ENCODE measurements at regions not wholly inside any gene's neighbourhood (a gene's known extent, or its start where the extent isn't known, plus 50 kb on each side); places are given as distances from the start of the nearest gene placed in this dataset.

GRCh38 chr3:67176396-67176795 lies 178.3 kb downstream of the KBTBD8 start:
- Mint-ChIP-seq H3K4me1 (ENCODE audit: low read depth) (no peaks in the 10 kb centered on the region), H3K27me3 (ENCODE audit: low read depth) (no peaks in the 10 kb centered on the region), H3K36me3 (ENCODE audit: low read depth) (no peaks in the 10 kb centered on the region), H3K9me3 (peaks cover 9% of the 10 kb centered on the region), H3K27ac (no peak overlapping the region), H3K4me3 (ENCODE audit: low read depth) (no peak overlapping the region)
- DNase-seq (ENCODE audit: low spot score): no peak
- intact Hi-C loops (cut with micrococcal nuclease): no loop called here

DNA sequence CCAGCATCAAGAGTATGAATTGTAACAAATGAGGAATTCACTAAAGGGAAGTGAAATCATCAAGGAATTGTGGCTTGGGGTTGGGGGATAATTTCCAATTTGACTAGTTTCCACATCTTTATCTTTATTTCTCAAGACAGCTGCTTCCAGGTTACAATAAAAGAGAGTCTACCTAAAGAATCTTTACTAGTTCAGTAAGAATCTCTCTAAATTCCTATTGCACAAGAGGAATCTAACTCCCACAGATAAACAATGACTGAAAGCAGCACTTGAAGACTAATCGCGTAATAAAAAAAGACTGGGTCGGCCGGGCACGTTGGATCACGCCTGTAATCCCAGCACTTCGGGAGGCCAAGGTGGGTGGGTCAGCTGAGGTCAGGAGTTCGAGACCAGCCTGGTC lies 194.4 kb downstream of the KBTBD8 start:
- no peak overlapping the region for H3K4me3 Mint-ChIP-seq (ENCODE audit: low read depth)
- DNase-seq (ENCODE audit: low spot score): no peak

GRCh38 chr3:67196677-67197076 lies 198.6 kb downstream of the KBTBD8 start:
- no peak for DNase-seq (ENCODE audit: low spot score)
- no peaks in the 10 kb centered on the region for H3K36me3 Mint-ChIP-seq (ENCODE audit: low read depth)
- intact Hi-C loops (cut with micrococcal nuclease): no loop called here
- no peaks in the 10 kb centered on the region for H3K9me3 Mint-ChIP-seq
- H3K4me1 Mint-ChIP-seq (ENCODE audit: low read depth): no peaks in the 10 kb centered on the region
- no peaks in the 10 kb centered on the region for H3K27me3 Mint-ChIP-seq (ENCODE audit: low read depth)
- H3K27ac Mint-ChIP-seq: no peak overlapping the region
- H3K4me3 Mint-ChIP-seq (ENCODE audit: low read depth): no peak overlapping the region

More for the DNA sequence above, 194.4 kb downstream of the KBTBD8 start:
- H3K27ac Mint-ChIP-seq: no peak overlapping the region
- peaks cover under 1% of the 10 kb centered on the region for H3K9me3 Mint-ChIP-seq
- intact Hi-C loops (cut with micrococcal nuclease): no loop called here
- no peaks in the 10 kb centered on the region for H3K36me3 Mint-ChIP-seq (ENCODE audit: low read depth)
- no peaks in the 10 kb centered on the region for H3K4me1 Mint-ChIP-seq (ENCODE audit: low read depth)
- no peaks in the 10 kb centered on the region for H3K27me3 Mint-ChIP-seq (ENCODE audit: low read depth)

DNA sequence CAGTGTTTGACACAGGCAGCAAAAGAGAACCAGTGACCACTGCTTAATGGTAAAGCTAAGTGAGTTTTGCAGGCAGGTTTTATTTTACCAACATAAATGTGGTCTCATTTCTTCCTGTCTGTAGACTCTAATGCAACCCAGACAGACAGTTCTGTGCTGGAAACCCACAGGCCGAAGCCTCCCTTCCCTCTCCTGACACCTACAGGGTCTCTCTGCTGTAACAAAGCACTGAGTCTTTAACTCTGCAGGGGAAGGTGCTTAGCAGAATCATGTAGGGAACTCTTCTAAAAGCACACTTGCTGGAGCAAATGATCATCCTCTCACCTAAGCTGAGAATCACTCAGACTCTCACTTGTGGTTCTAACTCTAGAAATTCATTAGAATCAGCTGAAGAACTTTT lies 200.3 kb downstream of the KBTBD8 start:
- no peaks in the 10 kb centered on the region for H3K27me3 Mint-ChIP-seq (ENCODE audit: low read depth)
- H3K27ac Mint-ChIP-seq: no peak overlapping the region
- no peaks in the 10 kb centered on the region for H3K9me3 Mint-ChIP-seq
- intact Hi-C loops (cut with micrococcal nuclease): no loop called here
- H3K36me3 Mint-ChIP-seq (ENCODE audit: low read depth): no peaks in the 10 kb centered on the region
- H3K4me1 Mint-ChIP-seq (ENCODE audit: low read depth): no peaks in the 10 kb centered on the region
- no peak for DNase-seq (ENCODE audit: low spot score)
- no peak overlapping the region for H3K4me3 Mint-ChIP-seq (ENCODE audit: low read depth)

DNA sequence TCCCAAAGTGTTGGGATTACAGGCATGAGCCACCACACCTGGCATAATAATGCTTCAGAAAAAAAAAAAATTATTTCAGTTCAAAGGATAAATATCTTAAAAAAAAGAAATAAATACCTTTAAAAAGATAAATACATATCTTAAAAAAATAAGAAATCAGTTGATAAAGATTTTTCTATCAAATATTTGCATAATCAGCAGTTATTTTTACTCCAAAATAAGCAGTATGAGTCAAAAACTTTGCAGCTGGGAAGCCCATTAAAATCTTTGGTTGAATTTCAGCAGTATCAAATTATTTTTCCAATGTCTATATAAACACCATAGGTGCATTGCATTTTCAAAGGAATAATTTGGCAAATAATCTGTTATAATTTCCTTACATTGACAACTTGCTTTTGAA lies 202.5 kb downstream of the KBTBD8 start:
- DNase-seq (ENCODE audit: low spot score): no peak
- intact Hi-C loops (cut with micrococcal nuclease): no loop called here
- Mint-ChIP-seq H3K4me1 (ENCODE audit: low read depth) (no peaks in the 10 kb centered on the region), H3K9me3 (no peaks in the 10 kb centered on the region), H3K27me3 (ENCODE audit: low read depth) (no peaks in the 10 kb centered on the region), H3K27ac (no peak overlapping the region), H3K4me3 (ENCODE audit: low read depth) (no peak overlapping the region), H3K36me3 (ENCODE audit: low read depth) (no peaks in the 10 kb centered on the region)

DNA sequence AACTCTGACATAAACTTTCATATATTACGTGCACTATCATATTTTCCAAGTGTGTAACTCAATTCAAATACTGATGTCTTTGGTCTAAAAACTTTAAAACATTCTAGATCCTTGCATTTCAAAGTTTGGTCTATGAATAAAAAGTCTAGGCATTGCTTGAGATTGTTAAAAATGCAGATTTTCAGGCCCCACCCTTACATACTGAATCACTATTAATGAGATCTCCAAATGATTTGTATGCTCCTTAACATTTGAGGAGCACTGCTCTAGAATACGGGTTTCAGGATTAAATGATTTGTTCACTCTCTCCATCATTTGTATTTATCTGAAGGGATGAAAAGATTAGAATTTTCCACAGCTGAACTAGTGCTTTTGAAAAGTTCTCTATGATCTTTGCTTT lies 202.9 kb downstream of the KBTBD8 start:
- no peaks in the 10 kb centered on the region for H3K9me3 Mint-ChIP-seq
- no peak overlapping the region for H3K4me3 Mint-ChIP-seq (ENCODE audit: low read depth)
- no peaks in the 10 kb centered on the region for H3K27me3 Mint-ChIP-seq (ENCODE audit: low read depth)
- no peaks in the 10 kb centered on the region for H3K36me3 Mint-ChIP-seq (ENCODE audit: low read depth)
- H3K4me1 Mint-ChIP-seq (ENCODE audit: low read depth): no peaks in the 10 kb centered on the region
- DNase-seq (ENCODE audit: low spot score): no peak
- no peak overlapping the region for H3K27ac Mint-ChIP-seq
- intact Hi-C loops (cut with micrococcal nuclease): no loop called here

- H3K9me3 Mint-ChIP-seq: no peaks in the 10 kb centered on the region
- H3K36me3 Mint-ChIP-seq (ENCODE audit: low read depth): no peaks in the 10 kb centered on the region
- no peak overlapping the region for H3K27ac Mint-ChIP-seq
- H3K27me3 Mint-ChIP-seq (ENCODE audit: low read depth): no peaks in the 10 kb centered on the region
- intact Hi-C loops (cut with micrococcal nuclease): no loop called here
- H3K4me3 Mint-ChIP-seq (ENCODE audit: low read depth): no peak overlapping the region
- no peaks in the 10 kb centered on the region for H3K4me1 Mint-ChIP-seq (ENCODE audit: low read depth)
- DNase-seq (ENCODE audit: low spot score): no peak
Observed at GRCh38 chr3:67202053-67202452, 203.9 kb downstream of the KBTBD8 start.

- no peak overlapping the region for H3K27ac Mint-ChIP-seq
- intact Hi-C loops (cut with micrococcal nuclease): no loop called here
- no peaks in the 10 kb centered on the region for H3K27me3 Mint-ChIP-seq (ENCODE audit: low read depth)
- no peak for DNase-seq (ENCODE audit: low spot score)
- H3K4me3 Mint-ChIP-seq (ENCODE audit: low read depth): no peak overlapping the region
- H3K4me1 Mint-ChIP-seq (ENCODE audit: low read depth): no peaks in the 10 kb centered on the region
- no peaks in the 10 kb centered on the region for H3K9me3 Mint-ChIP-seq
- H3K36me3 Mint-ChIP-seq (ENCODE audit: low read depth): no peaks in the 10 kb centered on the region
Observed at GRCh38 chr3:67204951-67205350, 206.8 kb downstream of the KBTBD8 start.

- Mint-ChIP-seq H3K4me1 (ENCODE audit: low read depth) (no peaks in the 10 kb centered on the region), H3K9me3 (no peaks in the 10 kb centered on the region)
Observed at GRCh38 chr3:67215690-67216089, 217.6 kb downstream of the KBTBD8 start.

GRCh38 chr3:67227030-67227429 lies 228.9 kb downstream of the KBTBD8 start:
- H3K4me1 Mint-ChIP-seq (ENCODE audit: low read depth): no peaks in the 10 kb centered on the region
- H3K4me3 Mint-ChIP-seq (ENCODE audit: low read depth): no peak overlapping the region
- no peak for DNase-seq (ENCODE audit: low spot score)
- H3K27ac Mint-ChIP-seq: no peak overlapping the region
- no peaks in the 10 kb centered on the region for H3K9me3 Mint-ChIP-seq
- H3K27me3 Mint-ChIP-seq (ENCODE audit: low read depth): no peaks in the 10 kb centered on the region
- no peaks in the 10 kb centered on the region for H3K36me3 Mint-ChIP-seq (ENCODE audit: low read depth)
- intact Hi-C loops (cut with micrococcal nuclease): no loop called here

More at GRCh38 chr3:67215690-67216089, 217.6 kb downstream of the KBTBD8 start:
- no peak for DNase-seq (ENCODE audit: low spot score)
- H3K36me3 Mint-ChIP-seq (ENCODE audit: low read depth): no peaks in the 10 kb centered on the region
- H3K27ac Mint-ChIP-seq: no peak overlapping the region
- intact Hi-C loops (cut with micrococcal nuclease): no loop called here
- H3K27me3 Mint-ChIP-seq (ENCODE audit: low read depth): no peaks in the 10 kb centered on the region
- no peak overlapping the region for H3K4me3 Mint-ChIP-seq (ENCODE audit: low read depth)

DNA sequence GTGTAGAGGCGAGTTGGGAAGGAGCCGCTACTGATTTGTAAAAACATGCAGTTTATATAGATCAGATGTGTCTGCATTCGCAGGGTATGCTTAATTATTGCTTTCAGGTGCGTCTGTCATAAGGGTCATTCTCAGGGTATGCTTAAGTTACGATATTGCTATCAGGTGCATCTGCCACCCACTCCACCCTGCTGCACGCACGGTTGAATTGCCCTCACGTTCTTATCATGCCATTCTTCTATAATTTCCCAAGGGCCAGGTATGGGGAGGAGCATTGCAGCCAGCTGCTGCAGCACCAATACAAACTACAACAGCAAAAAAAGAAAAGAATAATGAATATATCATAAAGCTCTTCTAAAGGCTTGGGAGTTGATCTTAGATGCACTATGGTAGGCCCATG lies 230.0 kb downstream of the KBTBD8 start:
- intact Hi-C loops (cut with micrococcal nuclease): no loop called here
- H3K36me3 Mint-ChIP-seq (ENCODE audit: low read depth): no peaks in the 10 kb centered on the region
- H3K27me3 Mint-ChIP-seq (ENCODE audit: low read depth): no peaks in the 10 kb centered on the region
- DNase-seq (ENCODE audit: low spot score): no peak
- H3K4me3 Mint-ChIP-seq (ENCODE audit: low read depth): no peak overlapping the region
- no peaks in the 10 kb centered on the region for H3K9me3 Mint-ChIP-seq
- no peaks in the 10 kb centered on the region for H3K4me1 Mint-ChIP-seq (ENCODE audit: low read depth)
- H3K27ac Mint-ChIP-seq: no peak overlapping the region

GRCh38 chr3:67232642-67233041 lies 234.5 kb downstream of the KBTBD8 start:
- Mint-ChIP-seq H3K27me3 (ENCODE audit: low read depth) (no peaks in the 10 kb centered on the region), H3K27ac (no peak overlapping the region), H3K36me3 (ENCODE audit: low read depth) (no peaks in the 10 kb centered on the region), H3K4me3 (ENCODE audit: low read depth) (no peak overlapping the region), H3K4me1 (ENCODE audit: low read depth) (no peaks in the 10 kb centered on the region), H3K9me3 (no peaks in the 10 kb centered on the region)
- DNase-seq (ENCODE audit: low spot score): no peak
- intact Hi-C loops (cut with micrococcal nuclease): no loop called here

GRCh38 chr3:67239353-67239752 lies 241.2 kb downstream of the KBTBD8 start:
- no peaks in the 10 kb centered on the region for H3K27me3 Mint-ChIP-seq (ENCODE audit: low read depth)
- H3K9me3 Mint-ChIP-seq: no peaks in the 10 kb centered on the region
- no peaks in the 10 kb centered on the region for H3K36me3 Mint-ChIP-seq (ENCODE audit: low read depth)
- no peaks in the 10 kb centered on the region for H3K4me1 Mint-ChIP-seq (ENCODE audit: low read depth)
- H3K4me3 Mint-ChIP-seq (ENCODE audit: low read depth): no peak overlapping the region
- intact Hi-C loops (cut with micrococcal nuclease): no loop called here
- no peak for DNase-seq (ENCODE audit: low spot score)
- H3K27ac Mint-ChIP-seq: no peak overlapping the region

DNA sequence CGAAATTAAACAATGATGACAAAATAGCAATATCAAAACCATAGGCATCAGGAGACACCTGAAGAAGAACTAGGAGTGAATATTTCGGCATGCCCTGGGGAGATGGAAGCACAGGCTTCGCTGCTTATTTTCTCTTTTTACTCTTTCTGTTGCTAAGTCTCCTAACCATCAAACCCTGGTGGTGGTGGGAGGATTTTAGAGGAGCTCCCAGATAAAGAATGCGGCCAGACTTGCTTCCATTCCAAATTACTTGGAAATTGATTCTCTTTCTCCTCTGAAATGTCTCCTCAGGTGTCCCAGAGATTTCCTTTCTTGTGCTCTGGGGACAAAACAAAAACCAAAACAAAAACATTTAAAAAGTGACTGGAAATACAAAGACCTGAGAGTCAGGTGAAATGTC lies 243.0 kb downstream of the KBTBD8 start:
- intact Hi-C loops (cut with micrococcal nuclease): no loop called here
- Mint-ChIP-seq H3K9me3 (no peaks in the 10 kb centered on the region), H3K36me3 (ENCODE audit: low read depth) (no peaks in the 10 kb centered on the region), H3K27ac (no peak overlapping the region), H3K27me3 (ENCODE audit: low read depth) (no peaks in the 10 kb centered on the region), H3K4me1 (ENCODE audit: low read depth) (no peaks in the 10 kb centered on the region), H3K4me3 (ENCODE audit: low read depth) (no peak overlapping the region)
- no peak for DNase-seq (ENCODE audit: low spot score)

Data from activated T-helper 2 cell treated with anti-CD3 and anti-CD28 coated beads, Interferon-gamma antibody, Interleukin-2, Interleukin-4, amounts not matched to agents 10 μg/mL and 5 μg/mL and 100 μg/mL, durations not matched to agents 14 hours and 24 hours and 36 hours (primary cell).